DMS53 (cell line): ENCODE measurements at regions not wholly inside any gene's neighbourhood (a gene's known extent, or its start where the extent isn't known, plus 50 kb on each side); places are given as distances from the start of the nearest gene placed in this dataset.
"Not testable (repeated sequence)": the region's sequence is repeated elsewhere in the genome, so short reads cannot be mapped to it uniquely, and the experiment has no call there.

Source experiments
- DNase-seq: peaks from one replicate; lab custom pipeline; 2025; lab: John Stamatoyannopoulos, UW

- DNase-seq = not testable (repeated sequence)
These were observed 961.5 kb upstream of the DEFB115 start for GRCh38 chr20:30295967-30296366.

GRCh38 chr20:30297878-30298595 lies 959.4 kb upstream of the DEFB115 start:
- DNase-seq = peak; percentile 10

- DNase-seq = peak; percentile 29
These were observed 957.2 kb upstream of the DEFB115 start for GRCh38 chr20:30300220-30300642.

- DNase-seq = not testable (repeated sequence)
These were observed 954.7 kb upstream of the DEFB115 start for GRCh38 chr20:30302786-30303185.

GRCh38 chr20:30309938-30310337 lies 947.5 kb upstream of the DEFB115 start:
- DNase-seq = not testable (repeated sequence)

- not testable (repeated sequence) for DNase-seq
These were observed 947.1 kb upstream of the DEFB115 start for GRCh38 chr20:30310385-30310784.

GRCh38 chr20:30312220-30312619 lies 945.2 kb upstream of the DEFB115 start:
- not testable (repeated sequence) for DNase-seq

GRCh38 chr20:30313660-30314059 lies 943.8 kb upstream of the DEFB115 start:
- DNase-seq = not testable (repeated sequence)

- DNase-seq = not testable (repeated sequence)
These were observed 941.4 kb upstream of the DEFB115 start for GRCh38 chr20:30316063-30316462.

- not testable (repeated sequence) for DNase-seq
These were observed 940.7 kb upstream of the DEFB115 start for GRCh38 chr20:30316532-30317299.

GRCh38 chr20:30333744-30334143 lies 923.7 kb upstream of the DEFB115 start:
- DNase-seq = not testable (repeated sequence)

GRCh38 chr20:30337556-30337955 lies 919.9 kb upstream of the DEFB115 start:
- DNase-seq = not testable (repeated sequence)

GRCh38 chr20:30348932-30349331 lies 908.5 kb upstream of the DEFB115 start:
- DNase-seq = peak; percentile 53

GRCh38 chr20:30356854-30357467 lies 900.5 kb upstream of the DEFB115 start:
- DNase-seq = peak; percentile 30

GRCh38 chr20:30361756-30362155 lies 895.7 kb upstream of the DEFB115 start:
- DNase-seq = not testable (repeated sequence)

GRCh38 chr20:30376430-30376766 lies 881.1 kb upstream of the DEFB115 start:
- DNase-seq = not testable (repeated sequence)

GRCh38 chr20:30376767-30377658 lies 880.5 kb upstream of the DEFB115 start:
- DNase-seq = peak; percentile 93

GRCh38 chr20:30378317-30378716 lies 879.1 kb upstream of the DEFB115 start:
- not testable (repeated sequence) for DNase-seq

GRCh38 chr20:30378721-30379120 lies 878.7 kb upstream of the DEFB115 start:
- not testable (repeated sequence) for DNase-seq

GRCh38 chr20:30384841-30385240 lies 872.6 kb upstream of the DEFB115 start:
- not testable (repeated sequence) for DNase-seq

- not testable (repeated sequence) for DNase-seq
These were observed 871.4 kb upstream of the DEFB115 start for GRCh38 chr20:30386099-30386498.

- DNase-seq = not testable (repeated sequence)
These were observed 869.6 kb upstream of the DEFB115 start for GRCh38 chr20:30387823-30388222.
